Caco-2 (cell line): ENCODE measurements at regions not wholly inside any gene's neighbourhood (a gene's known extent, or its start where the extent isn't known, plus 50 kb on each side); places are given as distances from the start of the nearest gene placed in this dataset.

Experiments
- BruUV-seq: library from RNA; stranded (reverse); fragments of 400-500 nt; replicated peaks from 2 replicates; lab custom pipeline; 2021; lab: Mats Ljungman, UMichigan
- CTCF ChIA-PET: fragments of 300-600 bp; sonication (Branson Sonifier 250); formaldehyde crosslinking; loops from one replicate; lab custom pipeline; 2022; ENCODE audit warnings: antibody characterized with exemption; lab: Charles Lee
- POLR2A ChIA-PET: fragments of 300-600 bp; sonication (Branson Sonifier 250); formaldehyde crosslinking; loops from one replicate; lab custom pipeline; 2022; ENCODE audit warnings: antibody characterized with exemption; lab: Charles Lee
- DNase-seq, 2 experiments: peaks; one replicate each; pipeline versions ENCODE4 v3.0.0 to v3.0.0-alpha.2; 2020 to 2022
- H3K27me3 ChIP-seq: replicated peaks from 2 replicates; pipeline ENCODE4 v1.6.0; 2011; ENCODE audit warnings: low read length; ENCODE audit not compliant: control insufficient read depth, insufficient read depth
- H3K36me3 ChIP-seq: 2 replicates; pipeline ENCODE4 v1.5.1; 2011; ENCODE audit warnings: low read length; ENCODE audit not compliant: control insufficient read depth, insufficient read depth
- H3K4me1 ChIP-seq: fragments of 250-450 bp; sonication (Bioruptor Pico); 2 replicates; pipeline ENCODE4 v1.5.1; 2020; ENCODE audit warnings: mild to moderate bottlenecking
- H3K4me3 ChIP-seq: 2 replicates; pipeline ENCODE4 v1.5.1; 2011; ENCODE audit warnings: low read depth, mild to moderate bottlenecking, control low read depth, low read length
- H3K9me3 ChIP-seq: fragments of 250-450 bp; sonication (Bioruptor Pico); 2 replicates; pipeline ENCODE4 v1.5.1; 2020; ENCODE audit warnings: mild to moderate bottlenecking, moderate library complexity
- H3K27ac Mint-ChIP-seq: one replicate; pipeline ENCODE4 v1.8.0; 2022; ENCODE audit warnings: mixed read lengths; ENCODE audit not compliant: unreplicated experiment
- H3K27me3 Mint-ChIP-seq: one replicate; pipeline ENCODE4 v1.8.0; 2022; ENCODE audit warnings: mixed read lengths; ENCODE audit not compliant: insufficient read depth, unreplicated experiment
- H3K36me3 Mint-ChIP-seq: one replicate; pipeline ENCODE4 v1.8.0; 2022; ENCODE audit warnings: mild to moderate bottlenecking, mixed read lengths; ENCODE audit not compliant: insufficient read depth, unreplicated experiment
- H3K4me1 Mint-ChIP-seq: one replicate; pipeline ENCODE4 v1.8.0; 2022; ENCODE audit warnings: low read depth, mixed read lengths; ENCODE audit not compliant: unreplicated experiment
- H3K4me3 Mint-ChIP-seq: one replicate; pipeline ENCODE4 v1.8.0; 2022; ENCODE audit warnings: mild to moderate bottlenecking, moderate library complexity, mixed read lengths; ENCODE audit not compliant: unreplicated experiment
- H3K9me3 Mint-ChIP-seq: one replicate; pipeline ENCODE4 v1.8.0; 2022; ENCODE audit warnings: mixed read lengths; ENCODE audit not compliant: unreplicated experiment
- CTCF ChIP-seq, 2 experiments: fragments of 200-600 bp in 1 of 2; IDR thresholded peaks; 1 replicate in 1 of 2; 2 replicates in 1 of 2; pipeline versions ENCODE4 v1.5.1 to v1.8.0; 2011 to 2022; ENCODE audit warnings: antibody characterized with exemption in 1 of 2, control low read depth in 1 of 2, inconsistent platforms in 1 of 2, low read depth in 1 of 2, low read length in 1 of 2, mild to moderate bottlenecking in 1 of 2, moderate library complexity in 1 of 2; ENCODE audit not compliant: insufficient read depth in 1 of 2, severe bottlenecking in 1 of 2, unreplicated experiment in 1 of 2
- intact Hi-C: fragments of 100-400 bp; cut with micrococcal nuclease; formaldehyde crosslinking; loops from one replicate; pipeline ENCODE4 v1.10.0; 2022; ENCODE audit not compliant: unreplicated experiment

DNA sequence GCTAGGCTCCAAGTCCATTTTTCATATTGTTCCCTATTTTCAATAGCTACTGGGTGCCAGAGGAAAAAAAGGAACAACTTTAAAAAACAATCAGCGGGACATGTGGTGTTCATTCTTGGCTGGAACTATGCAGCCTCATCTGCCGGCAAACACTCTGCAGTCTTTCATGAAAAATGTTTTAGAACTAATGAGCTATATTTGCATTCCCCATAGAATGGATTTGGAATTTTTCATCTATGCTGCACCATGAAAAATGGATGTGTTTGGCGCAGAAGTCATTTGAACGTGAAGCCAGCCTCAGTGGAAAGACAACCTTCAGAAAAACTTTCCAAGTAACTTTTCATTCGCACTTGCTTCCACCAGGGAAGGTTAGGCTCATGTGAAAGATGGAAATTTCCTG lies 270.5 kb downstream of the SKAP2 start:
- H3K4me1 ChIP-seq, result no peaks in the 10 kb centered on the region; the same call in 1 of the 2 replicates
- intact Hi-C loops, result no loop called here
- H3K36me3 ChIP-seq, result no peaks in the 10 kb centered on the region
- no peak overlapping the region for H3K4me3 ChIP-seq
- H3K4me3 Mint-ChIP-seq, result no peak overlapping the region
- ChIA-PET POLR2A (no interaction called here), CTCF (no interaction called here)
- no peaks in the 10 kb centered on the region for H3K36me3 Mint-ChIP-seq
- no peaks in the 10 kb centered on the region for H3K27me3 ChIP-seq
- H3K9me3 ChIP-seq, result no peaks in the 10 kb centered on the region
- no TSS peak for BruUV-seq
- no peak for DNase-seq
- no peaks in the 10 kb centered on the region for H3K9me3 Mint-ChIP-seq
- H3K27me3 Mint-ChIP-seq, result peaks cover 32% of the 10 kb centered on the region
- no peak overlapping the region for H3K27ac Mint-ChIP-seq
- TF ChIP-seq CTCF (IDR thresholded peaks at IDR 0.05; ENCODE audit: insufficient read depth in 1 of 2, low read depth in 1 of 2, low read length in 1 of 2, severe bottlenecking in 1 of 2, unreplicated experiment in 1 of 2), result no peak
- no peaks in the 10 kb centered on the region for H3K4me1 Mint-ChIP-seq

- CTCF ChIA-PET, result no interaction called here
- H3K4me1 ChIP-seq, result no peaks in the 10 kb centered on the region; the same call in 1 of the 2 replicates
- H3K4me1 Mint-ChIP-seq, result no peaks in the 10 kb centered on the region
- no TSS peak for BruUV-seq
- POLR2A ChIA-PET, result no interaction called here
- no peak for TF ChIP-seq CTCF (IDR thresholded peaks at IDR 0.05; ENCODE audit: insufficient read depth in 1 of 2, low read depth in 1 of 2, low read length in 1 of 2, severe bottlenecking in 1 of 2, unreplicated experiment in 1 of 2)
- no peaks in the 10 kb centered on the region for H3K9me3 ChIP-seq
- no peak overlapping the region for H3K27ac Mint-ChIP-seq
- no peaks in the 10 kb centered on the region for H3K27me3 ChIP-seq
- H3K27me3 Mint-ChIP-seq, result peaks cover 28% of the 10 kb centered on the region
- no peaks in the 10 kb centered on the region for H3K9me3 Mint-ChIP-seq
- no peak overlapping the region for H3K4me3 ChIP-seq
- intact Hi-C loops, result no loop called here
- no peaks in the 10 kb centered on the region for H3K36me3 ChIP-seq
- no peaks in the 10 kb centered on the region for H3K36me3 Mint-ChIP-seq
- no peak for DNase-seq
- no peak overlapping the region for H3K4me3 Mint-ChIP-seq
Measured at GRCh38 chr7:26594553-26594952, 269.8 kb downstream of the SKAP2 start.

- H3K4me3 ChIP-seq, result no peak overlapping the region
- TF ChIP-seq CTCF (IDR thresholded peaks at IDR 0.05; ENCODE audit: insufficient read depth in 1 of 2, low read depth in 1 of 2, low read length in 1 of 2, severe bottlenecking in 1 of 2, unreplicated experiment in 1 of 2), result no peak
- no peaks in the 10 kb centered on the region for H3K4me1 Mint-ChIP-seq
- no peaks in the 10 kb centered on the region for H3K9me3 ChIP-seq
- ChIA-PET POLR2A (no interaction called here), CTCF (no interaction called here)
- DNase-seq, result no peak
- H3K4me1 ChIP-seq, result no peaks in the 10 kb centered on the region; the same call in 1 of the 2 replicates
- BruUV-seq, result no TSS peak
- H3K27me3 Mint-ChIP-seq, result peaks cover 20% of the 10 kb centered on the region
- no peaks in the 10 kb centered on the region for H3K27me3 ChIP-seq
- no peak overlapping the region for H3K27ac Mint-ChIP-seq
- intact Hi-C loops, result no loop called here
- H3K36me3 ChIP-seq, result no peaks in the 10 kb centered on the region
- no peaks in the 10 kb centered on the region for H3K9me3 Mint-ChIP-seq
- no peak overlapping the region for H3K4me3 Mint-ChIP-seq
- H3K36me3 Mint-ChIP-seq, result no peaks in the 10 kb centered on the region
Measured at GRCh38 chr7:26598867-26599266, 265.5 kb downstream of the SKAP2 start.
